AG09319 (cell line): ENCODE measurements at regions not wholly inside any gene's neighbourhood (a gene's known extent, or its start where the extent isn't known, plus 50 kb on each side); places are given as distances from the start of the nearest gene placed in this dataset.

Source experiments
- DNase-seq: peaks from one replicate; pipeline ENCODE4 v3.0.0-alpha.2; 2010; ENCODE audit warnings: low read depth; ENCODE audit errors: extremely low read depth
- TF ChIP-seq, protein P1 (sequence below): IDR thresholded peaks from 2 replicates; pipeline ENCODE4 v1.5.1; 2011; ENCODE audit warnings: low read depth, mild to moderate bottlenecking, inconsistent platforms, low read length, moderate library complexity

DNA sequence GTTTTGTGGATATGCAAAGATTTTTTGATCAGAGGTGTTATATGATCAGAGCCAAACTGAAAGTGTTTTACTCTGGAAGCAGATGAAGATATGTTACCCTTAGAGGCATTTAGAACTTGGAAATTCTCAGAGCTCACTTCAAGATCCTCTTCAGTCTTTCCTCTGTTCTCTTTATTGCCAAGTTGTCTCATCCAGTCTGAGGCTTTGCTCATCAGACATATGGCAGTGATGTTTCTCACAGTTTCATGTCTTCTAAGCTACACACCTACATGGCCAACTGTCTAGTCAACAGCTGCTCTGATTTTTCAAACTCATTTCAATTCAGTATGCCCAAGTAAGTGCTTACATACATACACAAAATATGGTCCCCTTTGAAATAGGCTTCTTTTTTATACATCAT lies 1504.3 kb upstream of the PIK3C3 start:
- TF ChIP-seq, protein P1, sequence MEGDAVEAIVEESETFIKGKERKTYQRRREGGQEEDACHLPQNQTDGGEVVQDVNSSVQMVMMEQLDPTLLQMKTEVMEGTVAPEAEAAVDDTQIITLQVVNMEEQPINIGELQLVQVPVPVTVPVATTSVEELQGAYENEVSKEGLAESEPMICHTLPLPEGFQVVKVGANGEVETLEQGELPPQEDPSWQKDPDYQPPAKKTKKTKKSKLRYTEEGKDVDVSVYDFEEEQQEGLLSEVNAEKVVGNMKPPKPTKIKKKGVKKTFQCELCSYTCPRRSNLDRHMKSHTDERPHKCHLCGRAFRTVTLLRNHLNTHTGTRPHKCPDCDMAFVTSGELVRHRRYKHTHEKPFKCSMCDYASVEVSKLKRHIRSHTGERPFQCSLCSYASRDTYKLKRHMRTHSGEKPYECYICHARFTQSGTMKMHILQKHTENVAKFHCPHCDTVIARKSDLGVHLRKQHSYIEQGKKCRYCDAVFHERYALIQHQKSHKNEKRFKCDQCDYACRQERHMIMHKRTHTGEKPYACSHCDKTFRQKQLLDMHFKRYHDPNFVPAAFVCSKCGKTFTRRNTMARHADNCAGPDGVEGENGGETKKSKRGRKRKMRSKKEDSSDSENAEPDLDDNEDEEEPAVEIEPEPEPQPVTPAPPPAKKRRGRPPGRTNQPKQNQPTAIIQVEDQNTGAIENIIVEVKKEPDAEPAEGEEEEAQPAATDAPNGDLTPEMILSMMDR, result no peak
- DNase-seq, result no peak

DNA sequence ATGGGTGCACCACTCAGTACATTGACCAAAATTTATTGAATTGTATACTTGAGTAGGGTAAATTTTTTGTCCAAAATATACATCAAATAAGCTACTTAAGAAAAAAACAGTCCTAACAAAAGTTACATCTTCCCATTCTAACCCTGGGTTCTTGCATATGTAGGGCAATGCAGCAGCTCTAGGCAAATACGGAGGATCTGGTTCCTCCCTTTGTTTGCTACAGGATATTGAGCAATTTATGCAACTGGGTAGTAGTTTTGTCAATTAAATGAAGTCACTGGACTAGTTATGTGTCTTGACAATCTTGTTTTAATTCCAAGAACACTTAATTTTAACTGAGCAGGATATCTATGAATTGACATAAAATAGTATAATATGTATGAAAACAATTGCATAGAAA lies 1507.2 kb upstream of the PIK3C3 start:
- DNase-seq, result no peak
- TF ChIP-seq, protein P1, result no peak

GRCh38 chr18:40440088-40440487 lies 1514.9 kb upstream of the PIK3C3 start:
- TF ChIP-seq, protein P1, result no peak
- DNase-seq, result no peak

- TF ChIP-seq, protein P1, result no peak
Observed at GRCh38 chr18:40437517-40437916, 1517.5 kb upstream of the PIK3C3 start.

DNA sequence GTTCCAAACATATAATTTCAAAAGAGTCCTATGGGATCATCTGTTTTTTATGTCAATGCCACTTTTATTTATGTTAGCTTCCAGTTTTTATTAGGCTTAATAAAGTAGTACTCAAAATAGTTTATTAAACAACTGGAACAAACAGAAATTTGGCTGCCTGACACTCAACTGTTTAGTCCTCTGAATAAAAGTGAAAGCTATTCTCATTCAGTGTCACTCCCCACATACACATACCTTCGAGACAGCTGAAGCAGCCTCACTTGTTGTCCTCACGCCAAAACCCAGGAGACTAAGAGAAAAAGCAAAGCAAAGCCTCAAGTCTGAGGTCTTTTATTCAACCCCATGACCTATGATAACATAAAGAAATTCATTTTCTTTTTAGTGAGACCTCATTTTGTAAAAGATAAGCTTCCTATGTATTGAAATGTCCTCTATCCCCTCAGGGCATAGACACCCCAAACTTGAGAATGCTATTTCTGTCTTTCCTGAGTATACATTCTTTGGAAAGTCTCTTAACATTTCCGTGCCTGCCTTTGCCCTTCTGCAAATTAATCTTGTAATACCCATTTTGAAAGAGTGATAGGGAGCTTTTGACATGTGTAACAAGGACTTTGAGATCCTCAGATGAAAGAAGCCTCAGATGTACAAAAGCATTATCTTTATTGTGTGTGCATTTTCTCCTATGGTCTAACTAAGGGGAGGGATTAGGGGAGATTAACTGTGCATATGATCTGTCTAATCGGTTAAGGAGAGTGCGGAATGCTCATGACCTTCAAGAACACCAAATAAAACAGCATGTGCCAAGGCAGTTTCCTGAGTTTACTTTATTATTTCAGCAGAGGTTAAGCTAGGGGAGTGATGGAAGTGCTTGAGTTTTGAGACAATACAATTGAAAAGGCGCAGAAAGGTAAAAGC lies 1523.7 kb upstream of the PIK3C3 start:
- TF ChIP-seq, protein P1, result no peak
- DNase-seq, result no peak

More at GRCh38 chr18:40437517-40437916, 1517.5 kb upstream of the PIK3C3 start:
- no peak for DNase-seq

GRCh38 chr18:40423291-40423690 lies 1531.7 kb upstream of the PIK3C3 start:
- no peak for DNase-seq
- TF ChIP-seq, protein P1, result no peak

- TF ChIP-seq, protein P1, result no peak
- DNase-seq, result no peak
Observed at GRCh38 chr18:40420675-40421074, 1534.4 kb upstream of the PIK3C3 start.
